ENCODE measurements at regions not wholly inside any gene's neighbourhood (a gene's known extent, or its start where the extent isn't known, plus 50 kb on each side); places are given as distances from the start of the nearest gene placed in this dataset.
A peak's percentile ranks its signal among the peaks of the same experiment; 100 is the strongest.

- WGBS, 10 experiments: 0 to 80% (median 37%) methylated on average over 2 to 5 of the region's 6 CpGs; no CpG with 5 or more reads in 2 of the 10 experiments
- in situ Hi-C loops (cut with MboI; ENCODE audit: low pct_unique_long_range_greater_than_20kb in 2 of 9, low sequenced_read_pairs in 9 of 9, unreplicated experiment in 9 of 9): no loop called here
- H3K4me1 ChIP-seq (replicated peaks in 1 of 2): no peaks in the 10 kb centered on the region
- ATAC-seq (replicated peaks in 6 of 8): peak in 5 of 8 experiments; percentile 59 to 96 (median 90)
- no peak overlapping the region for H3K4me3 ChIP-seq
- no peak overlapping the region for H3K27ac ChIP-seq
Observed at GRCh38 chr17:33896263-33896662, 358.8 kb upstream of the CCL2 start.

- peak in 3 of 8 experiments; percentile 18 to 64 (median 31) for ATAC-seq (replicated peaks in 6 of 8)
- WGBS, 10 experiments: 0 to 100% (median 71%) methylated on average over 1 to 2 of the region's 2 CpGs; no CpG with 5 or more reads in 2 of the 10 experiments
- Histone ChIP-seq H3K4me3 (no peak overlapping the region), H3K27ac (no peak overlapping the region), H3K4me1 (replicated peaks in 1 of 2) (peaks cover 5 to 7% of the 10 kb centered on the region in 2 donors)
- in situ Hi-C loops (cut with MboI; ENCODE audit: low pct_unique_long_range_greater_than_20kb in 2 of 9, low sequenced_read_pairs in 9 of 9, unreplicated experiment in 9 of 9): no loop called here
Observed at GRCh38 chr17:33901085-33901484, 354.0 kb upstream of the CCL2 start.

- in situ Hi-C loops (cut with MboI; ENCODE audit: low pct_unique_long_range_greater_than_20kb in 2 of 9, low sequenced_read_pairs in 9 of 9, unreplicated experiment in 9 of 9): no loop called here
- peaks cover 5 to 7% of the 10 kb centered on the region in 2 donors for H3K4me1 ChIP-seq (replicated peaks in 1 of 2)
- WGBS, 10 experiments: 22 to 100% (median 75%) methylated on average over 1 of the region's 1 CpG; no CpG with 5 or more reads in 3 of the 10 experiments
- no peak overlapping the region for H3K4me3 ChIP-seq
- H3K27ac ChIP-seq: no peak overlapping the region
- peak in 4 of 8 experiments; percentile 12 to 80 (median 66) for ATAC-seq (replicated peaks in 6 of 8)
Observed at GRCh38 chr17:33902901-33903449, 352.1 kb upstream of the CCL2 start.

- Histone ChIP-seq H3K27ac (no peak overlapping the region), H3K4me1 (replicated peaks in 1 of 2) (peaks cover 5 to 7% of the 10 kb centered on the region in 2 donors), H3K4me3 (no peak overlapping the region)
- WGBS, 10 experiments: 14 to 100% (median 81%) methylated on average over 1 to 4 of the region's 4 CpGs; no CpG with 5 or more reads in 4 of the 10 experiments
- ATAC-seq (replicated peaks in 6 of 8): no peak
- in situ Hi-C loops (cut with MboI; ENCODE audit: low pct_unique_long_range_greater_than_20kb in 2 of 9, low sequenced_read_pairs in 9 of 9, unreplicated experiment in 9 of 9): no loop called here
Observed at GRCh38 chr17:33904476-33904875, 350.6 kb upstream of the CCL2 start.

- in situ Hi-C loops (cut with MboI; ENCODE audit: low pct_unique_long_range_greater_than_20kb in 2 of 9, low sequenced_read_pairs in 9 of 9, unreplicated experiment in 9 of 9): no loop called here
- WGBS, 10 experiments: 32 to 100% (median 68%) methylated on average over 1 to 3 of the region's 3 CpGs; no CpG with 5 or more reads in 1 of the 10 experiments
- no peak overlapping the region for H3K4me3 ChIP-seq
Observed at GRCh38 chr17:33905338-33905800, 349.7 kb upstream of the CCL2 start.

GRCh38 chr17:33908363-33909064 lies 346.6 kb upstream of the CCL2 start:
- no peak for ATAC-seq (replicated peaks in 6 of 8)
- Histone ChIP-seq H3K4me3 (no peak overlapping the region), H3K4me1 (replicated peaks in 1 of 2) (peaks cover 0 to under 1% of the 10 kb centered on the region in 2 donors), H3K27ac (no peak overlapping the region)
- WGBS, 10 experiments: 14 to 85% (median 60%) methylated on average over 1 to 2 of the region's 2 CpGs
- in situ Hi-C loops (cut with MboI; ENCODE audit: low pct_unique_long_range_greater_than_20kb in 2 of 9, low sequenced_read_pairs in 9 of 9, unreplicated experiment in 9 of 9): no loop called here

More at GRCh38 chr17:33905338-33905800, 349.7 kb upstream of the CCL2 start:
- ATAC-seq (replicated peaks in 6 of 8): no peak
- Histone ChIP-seq H3K27ac (no peak overlapping the region), H3K4me1 (replicated peaks in 1 of 2) (peaks cover 5 to 7% of the 10 kb centered on the region in 2 donors)

GRCh38 chr17:33910200-33910857 lies 344.8 kb upstream of the CCL2 start:
- no peak for ATAC-seq (replicated peaks in 6 of 8)
- no peak overlapping the region for H3K27ac ChIP-seq
- 0 to 100% (median 61%) methylated on average over 1 to 2 of the region's 2 CpGs; no CpG with 5 or more reads in 2 of the 10 experiments for WGBS, 10 experiments
- in situ Hi-C loops (cut with MboI; ENCODE audit: low pct_unique_long_range_greater_than_20kb in 2 of 9, low sequenced_read_pairs in 9 of 9, unreplicated experiment in 9 of 9): no loop called here
- H3K4me1 ChIP-seq (replicated peaks in 1 of 2): no peaks in the 10 kb centered on the region
- H3K4me3 ChIP-seq: no peak overlapping the region

- in situ Hi-C loops (cut with MboI; ENCODE audit: low pct_unique_long_range_greater_than_20kb in 2 of 9, low sequenced_read_pairs in 9 of 9, unreplicated experiment in 9 of 9): no loop called here
- ATAC-seq (replicated peaks in 6 of 8): peak in 2 of 8 experiments; percentile 43 to 51
- 0 to 100% (median 38%) methylated on average over 1 to 4 of the region's 4 CpGs; no CpG with 5 or more reads in 2 of the 10 experiments for WGBS, 10 experiments
- Histone ChIP-seq H3K4me3 (no peak overlapping the region), H3K4me1 (replicated peaks in 1 of 2) (no peaks in the 10 kb centered on the region), H3K27ac (no peak overlapping the region)
Observed at GRCh38 chr17:33914125-33914524, 341.0 kb upstream of the CCL2 start.

GRCh38 chr17:33922971-33923370 lies 332.1 kb upstream of the CCL2 start:
- no peak overlapping the region for H3K27ac ChIP-seq
- in situ Hi-C loops (cut with MboI; ENCODE audit: low pct_unique_long_range_greater_than_20kb in 2 of 9, low sequenced_read_pairs in 9 of 9, unreplicated experiment in 9 of 9): loop anchor here in 1 of 9 experiments (10.0 kb wide), 1 partner anchor 232 kb away; no protein-coding TSS in a partner anchor
- no peaks in the 10 kb centered on the region for H3K4me1 ChIP-seq (replicated peaks in 1 of 2)
- no peak for ATAC-seq (replicated peaks in 6 of 8)
- 67 to 100% (median 80%) methylated on average over 1 to 4 of the region's 4 CpGs; no CpG with 5 or more reads in 6 of the 10 experiments for WGBS, 10 experiments
- H3K4me3 ChIP-seq: no peak overlapping the region

GRCh38 chr17:33924104-33924503 lies 331.0 kb upstream of the CCL2 start:
- peak in 2 of 8 experiments; percentile 58 to 77 for ATAC-seq (replicated peaks in 6 of 8)
- Histone ChIP-seq H3K4me1 (replicated peaks in 1 of 2) (peaks cover 0 to 4% of the 10 kb centered on the region in 2 donors), H3K4me3 (no peak overlapping the region), H3K27ac (no peak overlapping the region)
- in situ Hi-C loops (cut with MboI; ENCODE audit: low pct_unique_long_range_greater_than_20kb in 2 of 9, low sequenced_read_pairs in 9 of 9, unreplicated experiment in 9 of 9): loop anchor here in 1 of 9 experiments (10.0 kb wide), 1 partner anchor 231 kb away; no protein-coding TSS in a partner anchor
- WGBS, 10 experiments: 14 to 100% (median 80%) methylated on average over 1 to 4 of the region's 5 CpGs; no CpG with 5 or more reads in 1 of the 10 experiments

GRCh38 chr17:33925649-33926048 lies 329.4 kb upstream of the CCL2 start:
- ATAC-seq (replicated peaks in 6 of 8): no peak
- Histone ChIP-seq H3K4me1 (replicated peaks in 1 of 2) (peaks cover 0 to 9% of the 10 kb centered on the region in 2 donors), H3K4me3 (no peak overlapping the region), H3K27ac (no peak overlapping the region)
- 20 to 93% (median 57%) methylated on average over 1 to 2 of the region's 2 CpGs; no CpG with 5 or more reads in 5 of the 10 experiments for WGBS, 10 experiments
- in situ Hi-C loops (cut with MboI; ENCODE audit: low pct_unique_long_range_greater_than_20kb in 2 of 9, low sequenced_read_pairs in 9 of 9, unreplicated experiment in 9 of 9): loop anchor here in 1 of 9 experiments (10.0 to 25.0 kb wide), 2 partner anchors 138 to 229 kb away; no protein-coding TSS in a partner anchor

- Histone ChIP-seq H3K27ac (no peak overlapping the region), H3K4me1 (replicated peaks in 1 of 2) (peaks cover 0 to 9% of the 10 kb centered on the region in 2 donors), H3K4me3 (no peak overlapping the region)
- ATAC-seq (replicated peaks in 6 of 8): peak in 4 of 8 experiments; percentile 49 to 87 (median 72)
- WGBS, 10 experiments: 0 to 88% (median 51%) methylated on average over 2 to 3 of the region's 3 CpGs; no CpG with 5 or more reads in 3 of the 10 experiments
- in situ Hi-C loops (cut with MboI; ENCODE audit: low pct_unique_long_range_greater_than_20kb in 2 of 9, low sequenced_read_pairs in 9 of 9, unreplicated experiment in 9 of 9): loop anchor here in 1 of 9 experiments (10.0 to 25.0 kb wide), 2 partner anchors 140 to 227 kb away; no protein-coding TSS in a partner anchor
Observed at GRCh38 chr17:33927732-33928133, 327.4 kb upstream of the CCL2 start.
